ENCODE measurements at regions not wholly inside any gene's neighbourhood (a gene's known extent, or its start where the extent isn't known, plus 50 kb on each side); places are given as distances from the start of the nearest gene placed in this dataset.
"Not testable (repeated sequence)": the region's sequence is repeated elsewhere in the genome, so short reads cannot be mapped to it uniquely, and the experiment has no call there.

DNA sequence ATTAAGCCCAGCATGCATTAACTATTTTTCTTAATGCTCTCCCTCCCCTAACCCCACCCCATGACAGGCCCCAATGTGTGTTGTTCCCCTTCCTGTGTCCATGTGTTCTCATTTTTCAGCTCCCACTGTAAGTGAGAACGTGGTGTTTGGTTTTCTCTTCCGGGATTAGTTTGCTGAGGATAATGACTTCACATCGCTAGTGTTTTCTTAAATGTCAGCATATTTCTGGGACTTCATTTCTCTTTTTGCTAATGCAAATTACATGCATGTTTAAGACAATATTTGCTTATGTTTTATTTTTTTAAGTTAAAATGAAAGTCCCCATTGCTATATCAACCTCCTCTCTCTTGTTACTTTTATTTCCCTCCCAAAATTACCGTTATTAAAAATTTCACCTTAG lies 733.3 kb upstream of the DEFB115 start:
- not testable (repeated sequence) for TF ChIP-seq POLR2A (IDR thresholded peaks at IDR 0.05; ENCODE audit: low read depth, low read length); EZH2 (IDR thresholded peaks at IDR 0.05; ENCODE audit: borderline replicate concordance, low read depth, low read length, severe bottlenecking); POLR2AphosphoS5 (IDR thresholded peaks at IDR 0.05; ENCODE audit: insufficient read depth, low read depth, low read length); MYC (IDR thresholded peaks at IDR 0.05; ENCODE audit: low read depth, low read length); FOS (IDR thresholded peaks at IDR 0.05; ENCODE audit: borderline replicate concordance, insufficient read depth, low read length); JUN (IDR thresholded peaks at IDR 0.05; ENCODE audit: borderline replicate concordance, insufficient read depth, insufficient read length, low read depth); GATA2 (IDR thresholded peaks at IDR 0.05; ENCODE audit: insufficient read depth, insufficient read length, low read depth, low read length)
- TF ChIP-seq, protein P1, sequence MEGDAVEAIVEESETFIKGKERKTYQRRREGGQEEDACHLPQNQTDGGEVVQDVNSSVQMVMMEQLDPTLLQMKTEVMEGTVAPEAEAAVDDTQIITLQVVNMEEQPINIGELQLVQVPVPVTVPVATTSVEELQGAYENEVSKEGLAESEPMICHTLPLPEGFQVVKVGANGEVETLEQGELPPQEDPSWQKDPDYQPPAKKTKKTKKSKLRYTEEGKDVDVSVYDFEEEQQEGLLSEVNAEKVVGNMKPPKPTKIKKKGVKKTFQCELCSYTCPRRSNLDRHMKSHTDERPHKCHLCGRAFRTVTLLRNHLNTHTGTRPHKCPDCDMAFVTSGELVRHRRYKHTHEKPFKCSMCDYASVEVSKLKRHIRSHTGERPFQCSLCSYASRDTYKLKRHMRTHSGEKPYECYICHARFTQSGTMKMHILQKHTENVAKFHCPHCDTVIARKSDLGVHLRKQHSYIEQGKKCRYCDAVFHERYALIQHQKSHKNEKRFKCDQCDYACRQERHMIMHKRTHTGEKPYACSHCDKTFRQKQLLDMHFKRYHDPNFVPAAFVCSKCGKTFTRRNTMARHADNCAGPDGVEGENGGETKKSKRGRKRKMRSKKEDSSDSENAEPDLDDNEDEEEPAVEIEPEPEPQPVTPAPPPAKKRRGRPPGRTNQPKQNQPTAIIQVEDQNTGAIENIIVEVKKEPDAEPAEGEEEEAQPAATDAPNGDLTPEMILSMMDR (IDR thresholded peaks at IDR 0.05; ENCODE audit: extremely low read depth in 1 of 2, insufficient read depth in 1 of 2, low read depth in 1 of 2, low read length in 2 of 2), result not testable (repeated sequence)
- TF ChIP-seq, protein P2, sequence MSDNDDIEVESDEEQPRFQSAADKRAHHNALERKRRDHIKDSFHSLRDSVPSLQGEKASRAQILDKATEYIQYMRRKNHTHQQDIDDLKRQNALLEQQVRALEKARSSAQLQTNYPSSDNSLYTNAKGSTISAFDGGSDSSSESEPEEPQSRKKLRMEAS (IDR thresholded peaks at IDR 0.05; ENCODE audit: insufficient read depth, insufficient read length), result not testable (repeated sequence)

All from endothelial cell of umbilical vein (primary cell).